Immature natural killer cell (primary cell): ENCODE measurements at regions not wholly inside any gene's neighbourhood (a gene's known extent, or its start where the extent isn't known, plus 50 kb on each side); places are given as distances from the start of the nearest gene placed in this dataset.
A peak's percentile ranks its signal among the peaks of the same experiment; 100 is the strongest.

Experiments used
- DNase-seq, 3 donors: peaks; one replicate each; pipeline ENCODE4 v3.0.0; 2022; ENCODE audit warnings: mixed read lengths in 1 of 3
- H3K27ac Mint-ChIP-seq, 6 donors: one replicate each; pipeline ENCODE4 v1.8.0; 2020; ENCODE audit warnings: mixed read lengths in 6 of 6, mild to moderate bottlenecking in 5 of 6, inconsistent platforms in 4 of 6, moderate library complexity in 3 of 6
- H3K27me3 Mint-ChIP-seq, 3 donors: one replicate each; pipeline ENCODE4 v1.8.0; 2020 to 2021; ENCODE audit warnings: low read depth in 3 of 3, mild to moderate bottlenecking in 3 of 3, mixed read lengths in 3 of 3, moderate library complexity in 3 of 3, inconsistent platforms in 1 of 3
- H3K36me3 Mint-ChIP-seq, 3 donors: one replicate each; pipeline ENCODE4 v1.8.0; 2020; ENCODE audit warnings: mixed read lengths in 3 of 3, inconsistent platforms in 2 of 3, mild to moderate bottlenecking in 2 of 3
- H3K4me1 Mint-ChIP-seq, 2 donors: one replicate each; pipeline ENCODE4 v1.8.0; 2020; ENCODE audit warnings: inconsistent platforms in 2 of 2, mild to moderate bottlenecking in 2 of 2, mixed read lengths in 2 of 2, moderate library complexity in 1 of 2
- H3K4me3 Mint-ChIP-seq, 5 donors: one replicate each; pipeline ENCODE4 v1.8.0; 2020; ENCODE audit warnings: mild to moderate bottlenecking in 5 of 5, mixed read lengths in 5 of 5, inconsistent platforms in 3 of 5, moderate library complexity in 3 of 5
- H3K9me3 Mint-ChIP-seq, 6 donors: one replicate each; pipeline ENCODE4 v1.8.0; 2020; ENCODE audit warnings: mild to moderate bottlenecking in 6 of 6, mixed read lengths in 6 of 6, inconsistent platforms in 4 of 6, moderate library complexity in 3 of 6

DNA sequence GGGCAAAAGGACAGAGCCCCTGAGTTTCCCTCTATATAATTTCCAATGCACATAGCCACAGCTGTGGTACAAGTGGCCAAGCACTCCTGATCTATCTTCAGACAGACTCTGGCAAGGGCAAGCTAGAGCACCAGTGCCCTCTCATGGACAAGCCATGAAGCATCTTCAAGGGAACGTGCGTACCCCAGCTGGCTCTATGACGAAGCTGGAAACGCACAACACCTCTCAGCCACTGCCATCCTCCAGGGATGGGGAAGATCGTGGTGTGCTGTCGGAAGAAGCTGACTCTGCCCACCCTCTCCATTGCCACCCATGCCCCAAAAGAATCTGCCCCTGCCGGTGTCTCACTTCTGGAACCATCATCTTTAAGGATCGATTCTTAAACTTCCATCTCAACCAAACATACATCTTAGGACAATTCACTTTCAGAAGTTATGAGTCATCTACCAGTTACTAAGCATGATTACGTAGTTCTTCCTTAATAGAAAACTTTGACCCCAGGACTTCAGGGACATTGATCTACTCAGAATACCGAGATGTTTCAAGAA, 482.9 kb downstream of the AGTPBP1 start:
- no peak overlapping the region for H3K4me3 Mint-ChIP-seq
- H3K4me1 Mint-ChIP-seq, result peaks cover 0 to 7% of the 10 kb centered on the region in 2 donors
- H3K27ac Mint-ChIP-seq, result no peak overlapping the region
- H3K9me3 Mint-ChIP-seq, result peaks cover 0 to 4% (median 0%) of the 10 kb centered on the region in 6 donors
- peak in 2 of 3 donors; percentile 0 to 5 for DNase-seq
- H3K36me3 Mint-ChIP-seq, result no peaks in the 10 kb centered on the region
- peaks cover 7 to 24% (median 10%) of the 10 kb centered on the region in 3 donors for H3K27me3 Mint-ChIP-seq

DNA sequence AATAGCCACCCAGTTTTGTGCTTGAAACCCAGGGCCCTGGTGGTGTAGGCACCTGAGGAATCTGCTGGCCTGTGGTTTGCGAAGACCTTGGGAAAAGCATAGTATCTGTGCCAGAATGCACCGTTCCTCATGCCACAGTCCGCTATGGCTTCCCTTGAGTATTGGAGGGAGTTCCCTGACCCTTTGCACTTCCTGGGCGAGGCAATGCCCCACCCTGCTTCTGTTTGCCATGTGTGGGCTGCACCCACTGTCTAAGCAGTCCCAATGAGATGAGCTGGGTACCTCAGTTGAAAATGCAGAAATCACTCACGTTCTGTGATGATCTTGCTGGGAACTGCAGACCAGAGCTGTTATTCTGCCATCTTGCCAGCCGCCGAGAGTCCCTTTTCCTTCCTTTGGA, 483.5 kb downstream of the AGTPBP1 start:
- Mint-ChIP-seq H3K4me3 (no peak overlapping the region), H3K27me3 (peaks cover 7 to 24% (median 10%) of the 10 kb centered on the region in 3 donors), H3K9me3 (peaks cover 0 to 4% (median 0%) of the 10 kb centered on the region in 6 donors), H3K4me1 (peaks cover 0 to 7% of the 10 kb centered on the region in 2 donors), H3K36me3 (no peaks in the 10 kb centered on the region), H3K27ac (no peak overlapping the region)
- no peak for DNase-seq

DNA sequence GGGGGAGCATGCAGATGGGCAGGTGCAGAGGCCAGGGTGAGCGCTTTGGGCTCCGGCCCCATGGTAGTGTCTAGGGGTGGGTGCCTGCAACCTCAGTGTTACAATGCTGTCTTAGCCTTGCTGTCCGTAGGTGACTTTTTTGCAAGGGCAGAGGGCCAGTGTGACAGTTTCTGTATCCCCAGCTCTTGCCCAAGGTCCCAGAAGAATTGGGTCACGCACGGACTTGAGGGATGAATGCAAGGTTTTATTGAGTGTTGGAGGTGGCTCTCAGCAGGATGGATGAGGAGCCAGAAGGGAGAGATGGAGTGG, 492.5 kb downstream of the AGTPBP1 start:
- Mint-ChIP-seq H3K36me3 (no peaks in the 10 kb centered on the region), H3K4me3 (no peak overlapping the region), H3K4me1 (no peaks in the 10 kb centered on the region), H3K27ac (no peak overlapping the region), H3K9me3 (peaks cover 0 to 3% (median 0%) of the 10 kb centered on the region in 6 donors), H3K27me3 (peaks cover 2 to 12% (median 6%) of the 10 kb centered on the region in 3 donors)
- DNase-seq, result no peak

DNA sequence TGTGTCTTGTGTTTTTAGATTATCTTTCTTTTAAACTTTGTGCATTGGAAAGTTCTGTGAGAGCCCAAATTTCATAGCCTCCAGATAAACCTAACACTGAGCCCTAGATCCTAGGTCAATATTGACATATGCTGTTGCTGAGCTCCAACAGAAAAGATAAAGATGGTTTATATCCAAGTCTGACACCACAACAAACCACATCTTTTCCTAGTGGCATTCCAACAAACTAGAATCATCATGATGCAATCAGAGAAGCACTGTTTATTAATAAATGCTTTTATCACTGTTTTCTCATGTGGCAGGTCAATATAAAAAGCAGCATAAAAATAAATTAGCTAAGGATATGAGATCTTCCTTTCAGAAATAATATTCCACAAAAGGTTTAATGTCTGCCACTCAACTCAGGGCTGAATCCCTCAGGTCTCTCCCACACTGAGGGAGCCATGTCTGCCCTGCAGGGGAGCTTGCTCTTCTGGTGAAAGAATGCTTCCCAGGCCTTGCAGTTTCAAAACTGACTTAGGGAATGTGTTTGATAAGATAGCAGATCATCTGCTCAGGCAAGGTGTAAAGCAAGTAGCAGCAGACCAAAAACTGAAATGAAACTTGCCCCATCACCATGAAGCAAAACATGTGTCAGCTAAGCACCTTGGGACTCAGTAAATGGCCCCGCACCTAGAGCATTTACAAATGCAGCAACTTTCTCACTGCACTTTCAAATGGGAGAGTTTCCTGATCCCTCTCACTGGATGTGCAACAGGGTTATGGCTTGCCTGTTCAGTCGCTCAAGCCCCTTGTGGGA, 493.0 kb downstream of the AGTPBP1 start:
- Mint-ChIP-seq H3K36me3 (no peaks in the 10 kb centered on the region), H3K27ac (no peak overlapping the region), H3K4me1 (no peaks in the 10 kb centered on the region), H3K9me3 (peaks cover 0 to 3% (median 0%) of the 10 kb centered on the region in 6 donors), H3K27me3 (peaks cover 2 to 10% (median 6%) of the 10 kb centered on the region in 3 donors), H3K4me3 (no peak overlapping the region)
- no peak for DNase-seq

DNA sequence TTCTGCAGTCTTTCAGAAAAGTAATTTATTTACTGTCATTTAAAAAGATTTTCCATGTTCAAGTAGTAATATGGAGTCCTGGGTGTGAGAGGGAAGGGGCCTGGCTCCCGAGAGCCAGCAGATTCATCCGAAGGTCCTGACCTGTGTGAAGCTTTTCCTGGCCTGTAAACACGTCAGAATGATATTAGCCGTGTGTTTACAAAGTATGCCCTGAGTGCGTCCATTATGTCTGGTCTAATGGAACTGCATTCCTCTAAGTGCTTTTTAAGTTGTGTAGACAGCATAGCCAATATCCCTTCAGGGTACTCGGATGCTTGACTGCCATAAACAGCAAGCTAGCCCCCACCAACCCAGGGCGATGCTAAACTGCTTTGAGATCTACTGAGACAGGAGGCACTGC, 495.2 kb downstream of the AGTPBP1 start:
- H3K27me3 Mint-ChIP-seq, result peaks cover under 1 to 9% (median 6%) of the 10 kb centered on the region in 3 donors

DNA sequence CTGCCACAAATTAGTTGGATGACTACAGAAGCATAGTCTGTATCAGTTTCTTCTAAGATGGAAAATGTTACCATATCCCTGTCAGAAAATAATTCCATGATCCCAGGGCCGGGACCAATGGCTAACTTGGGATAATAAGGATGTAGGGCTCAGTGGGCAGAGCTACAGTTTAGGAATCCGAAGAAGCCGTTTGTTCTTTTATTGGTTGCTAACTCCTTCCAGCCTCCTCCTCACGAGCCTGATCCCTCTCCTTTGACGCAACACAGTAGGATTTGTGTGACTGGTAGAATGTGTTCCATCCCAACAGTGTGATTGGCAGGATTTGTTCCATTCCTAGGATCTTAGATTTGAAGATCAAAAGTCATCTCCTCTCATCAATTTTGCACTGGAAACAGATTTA, 496.9 kb downstream of the AGTPBP1 start:
- peaks cover 0 to 14% (median 5%) of the 10 kb centered on the region in 3 donors for H3K27me3 Mint-ChIP-seq
- H3K9me3 Mint-ChIP-seq, result peaks cover 0 to 2% (median 0%) of the 10 kb centered on the region in 6 donors
- no peaks in the 10 kb centered on the region for H3K36me3 Mint-ChIP-seq
- no peak overlapping the region for H3K27ac Mint-ChIP-seq
- no peaks in the 10 kb centered on the region for H3K4me1 Mint-ChIP-seq
- DNase-seq, result no peak
- no peak overlapping the region for H3K4me3 Mint-ChIP-seq

More for the DNA sequence above, 495.2 kb downstream of the AGTPBP1 start:
- Mint-ChIP-seq H3K4me3 (no peak overlapping the region), H3K36me3 (no peaks in the 10 kb centered on the region), H3K4me1 (no peaks in the 10 kb centered on the region), H3K27ac (no peak overlapping the region), H3K9me3 (no peaks in the 10 kb centered on the region)
- no peak for DNase-seq

DNA sequence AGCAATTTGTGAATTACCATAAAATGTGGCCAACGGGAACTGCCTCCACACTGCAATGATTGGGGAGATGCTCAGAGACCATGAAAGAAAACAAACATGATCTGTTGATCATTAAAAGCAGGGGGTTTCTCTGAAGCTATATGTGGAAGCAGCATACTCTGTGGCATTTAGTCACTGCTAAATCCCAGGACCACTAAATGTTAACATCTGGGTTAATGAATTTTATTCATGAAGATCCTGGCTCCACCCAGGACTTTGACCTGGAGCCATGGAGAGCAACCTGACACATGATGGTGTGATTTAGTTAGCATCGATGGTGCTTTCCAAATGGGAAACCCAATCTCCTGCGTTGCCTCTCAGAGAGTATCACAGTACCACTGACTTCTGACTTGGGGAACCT, 497.8 kb downstream of the AGTPBP1 start:
- H3K9me3 Mint-ChIP-seq, result peaks cover 0 to 7% (median 0%) of the 10 kb centered on the region in 6 donors
- no peak for DNase-seq
- H3K4me1 Mint-ChIP-seq, result no peaks in the 10 kb centered on the region
- no peak overlapping the region for H3K27ac Mint-ChIP-seq
- no peaks in the 10 kb centered on the region for H3K36me3 Mint-ChIP-seq
- no peak overlapping the region for H3K4me3 Mint-ChIP-seq
- peaks cover 0 to 19% (median 7%) of the 10 kb centered on the region in 3 donors for H3K27me3 Mint-ChIP-seq

DNA sequence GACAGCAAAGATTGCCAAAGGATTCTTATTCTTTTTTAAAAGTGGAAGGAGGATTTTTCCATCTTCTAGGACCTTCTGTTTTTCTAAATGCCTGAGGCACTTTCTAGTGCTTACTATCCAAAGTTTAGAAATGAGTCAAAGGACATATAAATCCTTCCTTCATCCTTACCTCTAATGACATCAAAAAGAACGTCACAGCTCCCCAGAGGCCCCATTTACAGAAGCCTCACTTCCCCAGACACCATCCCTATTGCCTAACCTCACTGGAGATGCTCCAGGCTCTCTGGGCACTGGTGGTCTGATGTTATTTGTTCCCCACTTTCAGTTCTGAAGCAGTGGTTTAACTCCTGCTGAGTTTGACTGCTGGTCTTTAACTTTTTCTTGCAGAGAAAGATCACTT, 504.3 kb downstream of the AGTPBP1 start:
- DNase-seq, result no peak
- peaks cover 2 to 32% (median 4%) of the 10 kb centered on the region in 3 donors for H3K27me3 Mint-ChIP-seq
- no peaks in the 10 kb centered on the region for H3K4me1 Mint-ChIP-seq
- H3K9me3 Mint-ChIP-seq, result peaks cover 0 to 7% (median under 1%) of the 10 kb centered on the region in 6 donors
- H3K27ac Mint-ChIP-seq, result no peak overlapping the region
- H3K4me3 Mint-ChIP-seq, result no peak overlapping the region
- no peaks in the 10 kb centered on the region for H3K36me3 Mint-ChIP-seq

DNA sequence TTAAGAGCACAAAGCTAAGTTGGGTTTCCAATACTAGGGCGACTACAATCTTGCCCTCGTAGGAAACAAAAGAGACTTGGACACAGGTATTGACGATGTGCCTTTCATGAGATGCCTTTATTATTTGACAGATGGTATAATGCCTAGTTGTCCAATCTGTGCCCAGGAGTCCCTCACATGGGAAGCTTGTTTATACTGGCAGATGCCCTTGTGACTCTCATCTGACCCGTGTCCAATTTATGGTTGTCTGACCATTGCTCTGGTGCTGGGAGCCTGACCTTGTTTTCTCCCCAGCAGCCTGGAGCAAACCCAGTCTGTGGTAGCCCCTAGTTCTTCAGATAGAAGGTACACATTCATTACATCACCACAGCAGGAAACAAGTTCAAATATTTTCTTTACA, 511.7 kb downstream of the AGTPBP1 start:
- H3K4me3 Mint-ChIP-seq, result no peak overlapping the region
- peaks cover 0 to 2% (median 0%) of the 10 kb centered on the region in 6 donors for H3K9me3 Mint-ChIP-seq
- DNase-seq, result no peak
- no peaks in the 10 kb centered on the region for H3K4me1 Mint-ChIP-seq
- peaks cover 2 to 10% (median 4%) of the 10 kb centered on the region in 3 donors for H3K27me3 Mint-ChIP-seq
- H3K27ac Mint-ChIP-seq, result no peak overlapping the region
- no peaks in the 10 kb centered on the region for H3K36me3 Mint-ChIP-seq

DNA sequence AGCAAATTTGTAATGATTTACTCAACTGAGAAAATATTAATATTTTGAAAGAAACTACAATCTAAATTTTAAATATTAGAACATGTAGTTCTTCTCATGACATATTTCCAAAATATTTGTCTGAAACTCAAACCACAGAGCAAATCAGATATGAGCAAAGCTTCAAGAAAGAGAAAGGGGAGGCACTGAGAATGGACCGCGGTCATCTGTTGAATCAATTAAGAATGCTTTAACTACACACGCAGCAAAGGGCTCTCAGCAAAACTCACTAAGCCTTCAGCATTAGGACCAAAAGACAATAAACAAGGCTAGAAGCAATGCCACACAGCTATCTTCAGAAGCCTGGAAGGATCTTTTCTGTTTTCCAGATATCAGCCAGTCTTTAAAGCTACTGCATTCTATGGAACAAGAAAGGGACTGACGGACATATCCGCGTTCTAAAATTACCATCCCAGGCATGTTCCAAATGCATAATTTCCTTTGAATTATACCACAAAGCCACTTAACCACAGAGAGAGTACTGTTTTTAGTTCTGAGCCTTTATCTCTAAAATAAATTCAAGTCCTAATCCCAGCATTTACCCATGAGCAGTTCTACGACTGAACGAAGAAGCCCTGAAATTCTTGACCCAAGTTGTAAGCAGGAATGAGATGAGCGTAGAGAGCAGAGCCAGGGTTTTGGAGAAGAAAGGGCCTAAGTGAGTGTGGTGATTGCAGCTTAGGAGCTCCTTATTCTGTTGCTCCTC, 513.5 kb downstream of the AGTPBP1 start:
- no peak for DNase-seq
- peaks cover 2 to 5% (median 4%) of the 10 kb centered on the region in 3 donors for H3K27me3 Mint-ChIP-seq
- H3K27ac Mint-ChIP-seq, result no peak overlapping the region
- no peak overlapping the region for H3K4me3 Mint-ChIP-seq
- no peaks in the 10 kb centered on the region for H3K36me3 Mint-ChIP-seq
- no peaks in the 10 kb centered on the region for H3K4me1 Mint-ChIP-seq
- peaks cover 0 to 2% (median 0%) of the 10 kb centered on the region in 6 donors for H3K9me3 Mint-ChIP-seq

DNA sequence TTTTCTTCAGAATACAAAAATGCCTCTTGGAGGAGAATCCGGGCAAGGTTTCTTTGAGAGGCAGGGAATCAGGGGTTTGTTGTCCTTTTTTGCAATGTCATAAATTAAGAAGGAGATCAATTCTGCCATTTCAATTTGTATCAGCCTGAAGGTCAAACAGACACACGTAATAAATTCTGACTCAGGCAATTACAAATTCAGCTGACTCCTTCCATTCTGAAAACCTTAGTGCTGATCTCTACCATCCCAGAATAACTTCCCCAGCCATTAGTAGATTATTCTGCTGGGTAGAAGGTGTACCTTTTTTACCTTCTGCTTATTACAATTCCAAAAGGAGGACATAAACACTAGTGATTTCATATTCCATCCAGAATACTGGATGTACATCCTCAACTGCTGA, 516.6 kb downstream of the AGTPBP1 start:
- Mint-ChIP-seq H3K27ac (no peak overlapping the region), H3K4me3 (no peak overlapping the region), H3K36me3 (no peaks in the 10 kb centered on the region), H3K27me3 (peaks cover 2 to 4% (median 3%) of the 10 kb centered on the region in 3 donors), H3K9me3 (no peaks in the 10 kb centered on the region), H3K4me1 (no peaks in the 10 kb centered on the region)
- DNase-seq, result no peak

DNA sequence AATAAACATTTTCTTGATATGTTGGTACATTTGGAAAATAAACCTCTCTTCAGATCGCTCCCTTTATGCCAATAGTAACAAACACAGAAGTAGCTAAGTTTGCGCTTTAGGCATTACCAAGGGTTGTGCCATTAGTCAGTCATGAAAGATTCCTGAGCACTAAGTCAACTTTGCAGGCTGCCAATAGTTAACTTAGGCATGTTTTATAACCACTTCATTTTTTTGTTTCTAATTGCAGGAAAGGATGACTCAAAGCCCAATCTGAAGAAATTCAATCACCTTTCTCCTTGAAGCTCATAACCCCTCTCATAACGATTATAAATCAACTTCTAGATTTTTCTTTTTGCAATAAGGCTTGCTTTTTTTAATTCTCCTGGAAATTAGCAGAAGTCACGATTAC, 517.0 kb downstream of the AGTPBP1 start:
- no peak overlapping the region for H3K27ac Mint-ChIP-seq
- H3K27me3 Mint-ChIP-seq, result peaks cover 2 to 4% (median 3%) of the 10 kb centered on the region in 3 donors
- H3K4me1 Mint-ChIP-seq, result no peaks in the 10 kb centered on the region
- no peak overlapping the region for H3K4me3 Mint-ChIP-seq
- no peaks in the 10 kb centered on the region for H3K9me3 Mint-ChIP-seq
- no peak for DNase-seq
- H3K36me3 Mint-ChIP-seq, result no peaks in the 10 kb centered on the region

DNA sequence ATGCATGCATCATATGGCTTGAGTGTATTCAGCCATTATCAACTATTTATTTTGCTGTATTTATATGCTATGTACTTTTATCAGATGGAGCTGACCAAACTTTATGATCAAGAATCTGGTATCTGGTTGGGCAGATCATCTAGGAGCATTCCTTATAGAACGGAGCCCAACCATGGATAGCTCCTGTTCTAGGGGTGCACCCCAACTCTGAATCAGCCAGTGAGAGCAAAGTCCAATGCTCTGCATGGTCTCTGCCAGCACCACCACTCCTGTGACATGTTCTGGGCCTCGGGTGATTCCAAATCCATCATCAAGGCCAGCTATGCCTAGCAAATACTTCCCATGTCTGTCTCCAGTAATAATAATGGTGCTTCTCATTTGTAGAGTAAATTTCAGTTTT, 517.5 kb downstream of the AGTPBP1 start:
- Mint-ChIP-seq H3K4me1 (no peaks in the 10 kb centered on the region), H3K4me3 (no peak overlapping the region), H3K27ac (no peak overlapping the region), H3K36me3 (no peaks in the 10 kb centered on the region), H3K27me3 (peaks cover 2 to 4% (median 3%) of the 10 kb centered on the region in 3 donors), H3K9me3 (no peaks in the 10 kb centered on the region)
- DNase-seq, result no peak

DNA sequence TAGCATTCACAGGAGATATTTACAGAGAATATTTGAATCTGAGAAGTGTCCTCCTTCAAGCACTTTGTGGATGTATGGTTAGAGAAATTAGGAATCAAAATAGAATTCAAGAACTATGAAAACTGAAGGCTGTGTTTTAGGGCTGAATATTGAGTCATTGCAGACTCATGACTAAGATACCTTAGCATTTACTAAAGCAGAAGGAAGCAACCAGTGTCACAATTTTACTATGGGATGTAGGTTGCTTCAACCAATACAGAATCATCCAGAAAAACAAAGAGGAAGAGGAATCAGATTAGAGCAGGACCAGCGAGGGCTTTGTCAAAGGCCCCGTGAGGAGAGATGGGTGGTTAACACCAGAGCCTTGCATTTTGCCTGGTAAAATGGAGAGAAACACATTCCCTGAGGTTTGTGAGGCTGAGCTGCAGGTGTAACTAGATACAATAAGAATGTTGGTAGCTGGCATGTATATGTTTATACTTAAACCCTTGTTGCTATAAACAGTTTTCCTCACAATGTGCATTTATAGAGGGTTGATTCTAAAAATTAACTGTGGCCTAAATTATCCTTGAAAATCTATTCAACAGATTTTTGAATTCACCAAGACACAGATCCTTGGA, 518.1 kb downstream of the AGTPBP1 start:
- Mint-ChIP-seq H3K9me3 (no peaks in the 10 kb centered on the region), H3K27me3 (peaks cover 2 to 4% (median 3%) of the 10 kb centered on the region in 3 donors), H3K36me3 (no peaks in the 10 kb centered on the region), H3K4me1 (no peaks in the 10 kb centered on the region), H3K27ac (no peak overlapping the region), H3K4me3 (no peak overlapping the region)
- DNase-seq, result no peak
